ENCODE measurements at regions not wholly inside any gene's neighbourhood (a gene's known extent, or its start where the extent isn't known, plus 50 kb on each side); places are given as distances from the start of the nearest gene placed in this dataset.

DNA sequence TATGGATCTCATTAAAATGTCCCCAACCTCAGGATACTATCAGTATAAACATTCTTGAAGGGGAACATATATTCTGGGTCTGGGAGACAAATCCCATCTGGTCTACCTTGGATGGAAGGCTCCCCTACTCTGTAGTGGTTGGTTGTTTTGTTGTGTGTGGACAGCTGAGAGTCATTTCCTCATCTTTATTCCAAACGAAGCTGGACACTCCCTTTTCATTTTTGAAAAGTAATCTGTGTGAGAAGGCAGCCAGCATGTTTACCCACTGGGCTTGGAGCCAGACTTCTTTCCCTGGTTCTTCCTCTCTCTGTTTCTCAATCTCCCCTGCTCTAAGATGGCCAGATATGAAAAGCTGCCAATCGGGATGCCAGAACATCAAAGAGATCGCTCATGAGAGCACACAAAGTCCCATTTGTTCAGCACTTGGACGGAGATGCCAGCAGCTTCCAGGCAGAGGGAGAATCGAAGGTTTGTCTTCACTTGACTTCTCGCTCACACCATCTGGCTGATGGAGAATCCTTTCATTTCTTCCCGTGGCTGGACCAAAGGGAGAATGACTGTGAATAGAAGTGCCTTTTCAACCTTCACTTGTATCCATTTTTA lies 108.1 kb upstream of the AGR3 start (continued):
- no peak for TF ChIP-seq POLR2A (IDR thresholded peaks at IDR 0.05; ENCODE audit: control extremely low read depth in 1 of 2, low read depth in 2 of 2, low read length in 2 of 2)
- TF ChIP-seq, protein P1, sequence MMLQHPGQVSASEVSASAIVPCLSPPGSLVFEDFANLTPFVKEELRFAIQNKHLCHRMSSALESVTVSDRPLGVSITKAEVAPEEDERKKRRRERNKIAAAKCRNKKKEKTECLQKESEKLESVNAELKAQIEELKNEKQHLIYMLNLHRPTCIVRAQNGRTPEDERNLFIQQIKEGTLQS (IDR thresholded peaks at IDR 0.05; ENCODE audit: insufficient read depth, low read depth, low read length): no peak
- no peak for TF ChIP-seq RBBP5 (IDR thresholded peaks at IDR 0.05; ENCODE audit: borderline replicate concordance, low read depth, low read length)
- TF ChIP-seq POLR2AphosphoS5 (IDR thresholded peaks at IDR 0.05; ENCODE audit: low read depth, low read length): no peak
